Tibial nerve (tissue), 4 donors: ENCODE measurements at regions not wholly inside any gene's neighbourhood (a gene's known extent, or its start where the extent isn't known, plus 50 kb on each side); places are given as distances from the start of the nearest gene placed in this dataset.

Experiments
- DNase-seq, 2 donors: peaks; one replicate each; pipeline ENCODE4 v3.0.0-alpha.2; 2019; ENCODE audit warnings: low spot score in 2 of 2
- H3K27ac ChIP-seq, 4 donors: fragments of 200-600 bp; sonication (generic) in 3 of 4; one replicate each; pipeline ENCODE4 v1.5.1; 2017 to 2019; ENCODE audit warnings: mild to moderate bottlenecking in 1 of 4
- H3K27me3 ChIP-seq, 2 donors: fragments of 200-600 bp; sonication (generic) in 1 of 2; one replicate each; pipeline versions ENCODE4 v1.5.1 to v1.6.0; 2017 to 2019
- H3K36me3 ChIP-seq, 3 donors: fragments of 200-600 bp; sonication (generic); one replicate each; pipeline ENCODE4 v1.5.1; 2018 to 2019
- H3K4me1 ChIP-seq, 4 donors: fragments of 200-600 bp; sonication (generic) in 3 of 4; one replicate each; pipeline ENCODE4 v1.5.1; 2017 to 2019
- H3K4me3 ChIP-seq, 4 donors: fragments of 200-600 bp; sonication (generic) in 3 of 4; one replicate each; pipeline ENCODE4 v1.5.1; 2017 to 2019; ENCODE audit warnings: mild to moderate bottlenecking in 1 of 4, moderate library complexity in 1 of 4
- H3K9me3 ChIP-seq, 4 donors: fragments of 200-600 bp; sonication (generic) in 3 of 4; one replicate each; pipeline ENCODE4 v1.5.1; 2017 to 2019
- CTCF ChIP-seq, 5 experiments: fragments of 200-600 bp in 3 of 5; fragments of 450-650 bp in 2 of 5; sonication (generic) in 3 of 5; IDR thresholded peaks; one replicate each; pipeline ENCODE4 v1.5.1; 2016 to 2019; ENCODE audit warnings: antibody characterized with exemption in 5 of 5, mild to moderate bottlenecking in 3 of 5, moderate library complexity in 2 of 5
- EP300 ChIP-seq, 2 donors: sonication (generic); formaldehyde crosslinking; IDR thresholded peaks; one replicate each; pipeline ENCODE4 v1.6.1; 2017; ENCODE audit warnings: antibody characterized with exemption in 2 of 2, mild to moderate bottlenecking in 1 of 2
- POLR2A ChIP-seq, 2 donors: fragments of 450-650 bp; IDR thresholded peaks; one replicate each; pipeline ENCODE4 v1.6.1; 2017; ENCODE audit warnings: antibody characterized with exemption in 2 of 2, mild to moderate bottlenecking in 2 of 2, moderate library complexity in 2 of 2
- WGBS, 2 donors: methylation state at CpG; one replicate each; pipeline ENCODE4 v1.1.5; 2018; 5-methylcytosine and 5-hydroxymethylcytosine counted together

- DNase-seq, result no peak
- H3K27ac ChIP-seq, result no peak overlapping the region
- no peaks in the 10 kb centered on the region for H3K27me3 ChIP-seq
- peaks cover 0 to 35% (median 0%) of the 10 kb centered on the region in 4 donors for H3K4me1 ChIP-seq
- TF ChIP-seq POLR2A (IDR thresholded peaks at IDR 0.05) (no peak), CTCF (IDR thresholded peaks at IDR 0.05) (no peak)
- H3K36me3 ChIP-seq, result no peaks in the 10 kb centered on the region
- H3K9me3 ChIP-seq, result no peaks in the 10 kb centered on the region
- H3K4me3 ChIP-seq, result no peak overlapping the region
These were observed 248.5 kb upstream of the TUT7 start for GRCh38 chr9:86602715-86603114.

- Histone ChIP-seq H3K27me3 (no peaks in the 10 kb centered on the region), H3K4me3 (no peak overlapping the region), H3K9me3 (no peaks in the 10 kb centered on the region), H3K36me3 (no peaks in the 10 kb centered on the region), H3K27ac (no peak overlapping the region), H3K4me1 (peaks cover 0 to 35% (median 0%) of the 10 kb centered on the region in 4 donors)
- WGBS, 2 donors, result 49 to 61% methylated on average over 3 of the region's 3 CpGs
- TF ChIP-seq CTCF (IDR thresholded peaks at IDR 0.05), result no peak
- no peak for TF ChIP-seq POLR2A (IDR thresholded peaks at IDR 0.05)
- TF ChIP-seq EP300 (IDR thresholded peaks at IDR 0.05), result no peak
- DNase-seq, result no peak
These were observed 247.5 kb upstream of the TUT7 start for GRCh38 chr9:86601697-86602096.

- 48 to 52% methylated on average over 3 of the region's 3 CpGs for WGBS, 2 donors
- TF ChIP-seq CTCF (IDR thresholded peaks at IDR 0.05), result no peak
- TF ChIP-seq EP300 (IDR thresholded peaks at IDR 0.05), result no peak
- no peak for TF ChIP-seq POLR2A (IDR thresholded peaks at IDR 0.05)
- no peaks in the 10 kb centered on the region for H3K9me3 ChIP-seq
- no peaks in the 10 kb centered on the region for H3K27me3 ChIP-seq
- H3K36me3 ChIP-seq, result no peaks in the 10 kb centered on the region
- H3K4me3 ChIP-seq, result no peak overlapping the region
- DNase-seq, result no peak
- H3K27ac ChIP-seq, result no peak overlapping the region
- peaks cover 0 to 35% (median 0%) of the 10 kb centered on the region in 4 donors for H3K4me1 ChIP-seq
These were observed 246.8 kb upstream of the TUT7 start for GRCh38 chr9:86600977-86601376.

GRCh38 chr9:86600291-86600690 lies 246.1 kb upstream of the TUT7 start:
- H3K27me3 ChIP-seq, result no peaks in the 10 kb centered on the region
- H3K4me3 ChIP-seq, result no peak overlapping the region
- TF ChIP-seq POLR2A (IDR thresholded peaks at IDR 0.05), result no peak
- TF ChIP-seq CTCF (IDR thresholded peaks at IDR 0.05), result no peak
- no peak for TF ChIP-seq EP300 (IDR thresholded peaks at IDR 0.05)
- H3K36me3 ChIP-seq, result no peaks in the 10 kb centered on the region
- DNase-seq, result no peak
- no peaks in the 10 kb centered on the region for H3K9me3 ChIP-seq
- WGBS, 2 donors, result 34 to 42% methylated on average over 3 of the region's 3 CpGs
- peaks cover 0 to 35% (median 0%) of the 10 kb centered on the region in 4 donors for H3K4me1 ChIP-seq
- H3K27ac ChIP-seq, result no peak overlapping the region

GRCh38 chr9:86599561-86599960 lies 245.4 kb upstream of the TUT7 start:
- H3K36me3 ChIP-seq, result no peaks in the 10 kb centered on the region
- TF ChIP-seq CTCF (IDR thresholded peaks at IDR 0.05) (no peak), POLR2A (IDR thresholded peaks at IDR 0.05) (no peak), EP300 (IDR thresholded peaks at IDR 0.05) (no peak)
- DNase-seq, result no peak
- no peak overlapping the region for H3K27ac ChIP-seq
- H3K4me1 ChIP-seq, result peaks cover 0 to 35% (median 0%) of the 10 kb centered on the region in 4 donors
- no peak overlapping the region for H3K4me3 ChIP-seq
- 21 to 28% methylated on average over 1 of the region's 1 CpG for WGBS, 2 donors
- H3K27me3 ChIP-seq, result no peaks in the 10 kb centered on the region
- H3K9me3 ChIP-seq, result no peaks in the 10 kb centered on the region
